ENCODE measurements at regions not wholly inside any gene's neighbourhood (a gene's known extent, or its start where the extent isn't known, plus 50 kb on each side); places are given as distances from the start of the nearest gene placed in this dataset.
"Not testable (repeated sequence)": the region's sequence is repeated elsewhere in the genome, so short reads cannot be mapped to it uniquely, and the experiment has no call there.

- TF ChIP-seq EZH2 (IDR thresholded peaks at IDR 0.05); SIN3A (IDR thresholded peaks at IDR 0.05; ENCODE audit: low read depth); CTCF (IDR thresholded peaks at IDR 0.05 in 2 of 3, conservative IDR thresholded peaks at IDR 0.05 in 1 of 3; ENCODE audit: borderline replicate concordance in 1 of 3, insufficient read depth in 1 of 3, low read depth in 2 of 3, low read length in 2 of 3); POLR2A (IDR thresholded peaks at IDR 0.05; ENCODE audit: borderline replicate concordance, extremely low read depth, insufficient read depth, insufficient read length); POLR2AphosphoS5 (IDR thresholded peaks at IDR 0.05; ENCODE audit: low read depth, low read length); ZNF274 (IDR thresholded peaks at IDR 0.05; ENCODE audit: low read depth, low read length); JUND (IDR thresholded peaks at IDR 0.05); SP1 (IDR thresholded peaks at IDR 0.05; ENCODE audit: low read depth); RAD21 (IDR thresholded peaks at IDR 0.05; ENCODE audit: low read depth); ATF3 (IDR thresholded peaks at IDR 0.05); EZH2phosphoT487 (IDR thresholded peaks at IDR 0.05; ENCODE audit: borderline replicate concordance): not testable (repeated sequence)
These were observed 164.1 kb upstream of the PLGLB2 start for GRCh38 chr2:87583803-87584202.
